ENCODE measurements at regions not wholly inside any gene's neighbourhood (a gene's known extent, or its start where the extent isn't known, plus 50 kb on each side); places are given as distances from the start of the nearest gene placed in this dataset.

- no peak for TF ChIP-seq POLR2AphosphoS5 (IDR thresholded peaks at IDR 0.05)
- TF ChIP-seq CTCF (IDR thresholded peaks at IDR 0.05) = no peak
These were observed 596.5 kb downstream of the SPOCK3 start for GRCh38 chr4:166637816-166638215.

Measured in prostate gland (tissue), 2 donors.